ENCODE measurements at regions not wholly inside any gene's neighbourhood (a gene's known extent, or its start where the extent isn't known, plus 50 kb on each side); places are given as distances from the start of the nearest gene placed in this dataset.
"Not testable (repeated sequence)": the region's sequence is repeated elsewhere in the genome, so short reads cannot be mapped to it uniquely, and the experiment has no call there.

DNA sequence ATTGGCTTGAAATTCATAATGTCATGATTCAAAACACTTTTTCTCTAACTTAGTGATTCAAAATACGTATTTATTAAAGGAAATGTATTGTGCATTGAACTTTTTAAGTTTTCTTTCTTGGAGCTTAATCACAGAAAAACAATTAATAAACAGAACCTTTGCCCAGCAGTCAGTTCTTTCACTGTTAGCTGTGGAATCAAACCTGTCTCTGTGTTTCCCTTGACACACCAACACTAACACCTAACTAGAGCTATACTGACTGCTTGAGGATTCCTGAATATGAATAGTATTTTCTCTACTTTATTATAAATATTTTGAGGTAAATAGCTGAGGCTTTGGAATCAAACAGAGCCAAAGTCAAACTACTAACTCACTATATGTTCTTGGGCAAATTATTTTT, 296.4 kb downstream of the HIVEP2 start:
- H3K27ac ChIP-seq (ENCODE audit: low read depth, low read length), result no peak overlapping the region
- H3K9me3 ChIP-seq (ENCODE audit: control insufficient read depth in 3 of 3, low read length in 3 of 3), result no peaks in the 10 kb centered on the region
- H3K4me1 ChIP-seq (ENCODE audit: control insufficient read depth in 3 of 3, insufficient read depth in 3 of 3, low read length in 3 of 3), result peaks cover 0 to 2% (median 0%) of the 10 kb centered on the region in 3 donors
- no peak overlapping the region for H3K9ac ChIP-seq (ENCODE audit: low read depth in 1 of 3, low read length in 3 of 3)
- peaks cover 0 to 3% (median 0%) of the 10 kb centered on the region in 3 donors for H3K27me3 ChIP-seq (ENCODE audit: control insufficient read depth in 3 of 3, insufficient read depth in 3 of 3, low read length in 3 of 3)
- H3K4me3 ChIP-seq (ENCODE audit: low read length in 3 of 3), result no peak overlapping the region
- no peaks in the 10 kb centered on the region for H3K36me3 ChIP-seq (ENCODE audit: control insufficient read depth in 3 of 3, insufficient read depth in 3 of 3, low read length in 3 of 3)

DNA sequence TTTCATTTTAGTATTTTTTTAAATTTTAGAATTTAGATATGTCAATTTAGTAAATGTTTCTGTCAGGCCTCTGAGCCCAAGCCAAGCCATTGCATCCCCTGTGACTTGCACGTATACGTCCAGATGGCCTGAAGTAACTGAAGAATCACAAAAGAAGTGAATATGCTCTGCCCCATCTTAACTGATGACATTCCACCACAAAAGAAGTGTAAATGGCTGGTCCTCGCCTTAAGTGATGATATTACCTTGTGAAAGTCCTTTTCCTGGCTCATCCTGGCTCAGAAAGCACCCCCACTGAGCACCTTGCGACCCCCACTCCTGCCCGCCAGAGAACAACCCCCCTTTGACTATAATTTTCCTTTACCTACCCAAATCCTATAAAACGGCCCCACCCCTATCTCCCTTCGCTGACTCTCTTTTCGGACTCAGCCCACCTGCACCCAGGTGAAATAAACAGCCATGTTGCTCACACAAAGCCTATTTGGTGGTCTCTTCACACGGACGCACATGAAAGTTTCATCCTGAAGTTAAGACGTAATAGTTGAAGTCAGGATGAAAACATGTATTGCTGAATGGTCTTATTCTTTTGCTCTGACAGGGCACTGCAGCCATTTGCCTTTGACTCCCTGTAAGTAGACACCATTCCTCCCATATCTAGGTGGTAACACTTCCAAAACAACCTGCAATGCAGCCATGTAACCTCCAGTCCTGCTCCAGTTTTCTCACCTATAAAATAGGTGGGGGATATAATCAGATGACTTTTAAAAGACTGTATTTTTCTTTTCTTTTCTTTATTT, 295.3 kb downstream of the HIVEP2 start:
- not testable (repeated sequence) for H3K27ac ChIP-seq (ENCODE audit: low read depth, low read length); H3K9me3 ChIP-seq (ENCODE audit: control insufficient read depth in 3 of 3, low read length in 3 of 3); H3K36me3 ChIP-seq (ENCODE audit: control insufficient read depth in 3 of 3, insufficient read depth in 3 of 3, low read length in 3 of 3); H3K4me1 ChIP-seq (ENCODE audit: control insufficient read depth in 3 of 3, insufficient read depth in 3 of 3, low read length in 3 of 3); H3K9ac ChIP-seq (ENCODE audit: low read depth in 1 of 3, low read length in 3 of 3); H3K27me3 ChIP-seq (ENCODE audit: control insufficient read depth in 3 of 3, insufficient read depth in 3 of 3, low read length in 3 of 3); H3K4me3 ChIP-seq (ENCODE audit: low read length in 3 of 3)

DNA sequence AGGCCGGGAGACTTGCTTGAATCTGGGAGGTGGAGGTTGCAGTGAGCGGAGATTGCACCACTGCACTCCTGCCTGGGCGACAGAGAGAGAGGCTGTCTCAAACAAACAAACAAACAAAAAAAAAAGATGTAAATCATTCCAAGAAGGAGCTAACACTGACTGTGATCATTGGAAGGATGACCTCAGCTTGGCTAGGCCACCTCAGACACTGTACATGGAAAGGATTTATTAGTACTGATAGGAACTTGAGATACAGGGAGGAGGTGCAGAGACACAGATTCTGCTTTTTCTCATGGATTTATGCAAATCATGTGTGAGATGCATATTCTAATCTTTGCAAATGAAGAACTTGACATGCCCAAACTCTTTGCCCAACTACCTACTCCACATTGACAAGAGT, 293.6 kb downstream of the HIVEP2 start:
- Histone ChIP-seq H3K9me3 (ENCODE audit: control insufficient read depth in 3 of 3, low read length in 3 of 3) (no peaks in the 10 kb centered on the region), H3K27me3 (ENCODE audit: control insufficient read depth in 3 of 3, insufficient read depth in 3 of 3, low read length in 3 of 3) (peaks cover 0 to 3% (median 0%) of the 10 kb centered on the region in 3 donors), H3K9ac (ENCODE audit: low read depth in 1 of 3, low read length in 3 of 3) (no peak overlapping the region), H3K36me3 (ENCODE audit: control insufficient read depth in 3 of 3, insufficient read depth in 3 of 3, low read length in 3 of 3) (no peaks in the 10 kb centered on the region), H3K4me3 (ENCODE audit: low read length in 3 of 3) (no peak overlapping the region), H3K27ac (ENCODE audit: low read depth, low read length) (no peak overlapping the region), H3K4me1 (ENCODE audit: control insufficient read depth in 3 of 3, insufficient read depth in 3 of 3, low read length in 3 of 3) (peaks cover 0 to 2% (median 0%) of the 10 kb centered on the region in 3 donors)

DNA sequence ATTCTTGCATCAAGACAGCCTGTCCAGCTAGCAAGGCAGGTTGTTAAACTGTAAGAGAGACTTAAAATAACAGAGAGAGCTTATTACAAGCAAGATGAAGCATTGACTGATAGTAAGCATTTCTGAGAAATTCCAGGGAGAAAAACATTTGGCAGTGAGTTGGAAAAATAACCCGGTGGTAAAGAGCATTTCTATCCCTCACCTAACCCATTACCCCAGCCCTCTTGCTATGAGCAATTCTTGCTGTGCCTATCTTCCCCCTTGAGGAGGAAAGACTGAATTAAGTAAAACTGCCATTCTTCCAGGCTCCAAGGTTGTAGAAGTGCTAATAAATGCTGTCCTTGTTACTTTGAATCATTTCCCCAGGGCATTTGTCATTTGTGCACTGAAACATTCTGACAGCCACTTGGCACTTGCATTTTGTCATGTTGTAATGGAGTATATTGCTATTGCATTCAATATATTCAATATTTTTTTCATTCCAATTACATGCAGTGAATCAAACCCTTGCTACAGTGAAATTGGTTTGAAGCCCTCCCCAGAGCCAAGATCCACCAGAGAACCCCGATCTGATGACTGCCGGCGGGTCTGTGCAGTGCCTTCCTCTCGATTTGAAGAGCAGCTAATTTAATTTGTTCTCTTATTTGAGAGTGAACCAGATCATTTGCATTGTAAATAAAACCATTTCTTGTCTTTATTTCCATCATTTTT, 291.1 kb downstream of the HIVEP2 start:
- H3K27me3 ChIP-seq (ENCODE audit: control insufficient read depth in 3 of 3, insufficient read depth in 3 of 3, low read length in 3 of 3), result peaks cover 0 to 3% (median 0%) of the 10 kb centered on the region in 3 donors
- no peaks in the 10 kb centered on the region for H3K36me3 ChIP-seq (ENCODE audit: control insufficient read depth in 3 of 3, insufficient read depth in 3 of 3, low read length in 3 of 3)
- no peak overlapping the region for H3K27ac ChIP-seq (ENCODE audit: low read depth, low read length)
- no peak overlapping the region for H3K9ac ChIP-seq (ENCODE audit: low read depth in 1 of 3, low read length in 3 of 3)
- no peaks in the 10 kb centered on the region for H3K4me1 ChIP-seq (ENCODE audit: control insufficient read depth in 3 of 3, insufficient read depth in 3 of 3, low read length in 3 of 3)
- no peaks in the 10 kb centered on the region for H3K9me3 ChIP-seq (ENCODE audit: control insufficient read depth in 3 of 3, low read length in 3 of 3)
- no peak overlapping the region for H3K4me3 ChIP-seq (ENCODE audit: low read length in 3 of 3)

DNA sequence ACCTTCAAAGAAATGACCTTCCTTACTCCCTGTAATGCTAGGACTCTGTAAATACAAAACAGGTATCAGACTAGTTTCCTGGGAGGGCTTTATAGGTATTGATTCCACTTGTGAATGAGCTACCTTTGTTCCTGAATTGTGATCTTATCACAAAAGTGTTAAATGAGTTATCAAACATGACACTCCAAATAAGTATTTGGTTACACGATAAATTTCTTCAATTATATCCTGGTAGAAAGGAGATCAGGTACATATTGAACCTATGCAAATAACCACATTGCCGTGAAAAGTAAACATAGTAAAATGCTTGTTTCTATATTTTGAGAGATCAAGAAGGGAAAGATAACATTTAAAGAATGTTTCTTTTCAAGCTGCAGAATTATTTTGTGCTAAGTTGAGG, 285.3 kb downstream of the HIVEP2 start:
- no peak overlapping the region for H3K9ac ChIP-seq (ENCODE audit: low read depth in 1 of 3, low read length in 3 of 3)
- H3K27me3 ChIP-seq (ENCODE audit: control insufficient read depth in 3 of 3, insufficient read depth in 3 of 3, low read length in 3 of 3), result no peaks in the 10 kb centered on the region
- no peaks in the 10 kb centered on the region for H3K4me1 ChIP-seq (ENCODE audit: control insufficient read depth in 3 of 3, insufficient read depth in 3 of 3, low read length in 3 of 3)
- no peaks in the 10 kb centered on the region for H3K36me3 ChIP-seq (ENCODE audit: control insufficient read depth in 3 of 3, insufficient read depth in 3 of 3, low read length in 3 of 3)
- H3K9me3 ChIP-seq (ENCODE audit: control insufficient read depth in 3 of 3, low read length in 3 of 3), result peaks cover 0 to 2% (median 0%) of the 10 kb centered on the region in 3 donors
- H3K27ac ChIP-seq (ENCODE audit: low read depth, low read length), result no peak overlapping the region
- H3K4me3 ChIP-seq (ENCODE audit: low read length in 3 of 3), result no peak overlapping the region

DNA sequence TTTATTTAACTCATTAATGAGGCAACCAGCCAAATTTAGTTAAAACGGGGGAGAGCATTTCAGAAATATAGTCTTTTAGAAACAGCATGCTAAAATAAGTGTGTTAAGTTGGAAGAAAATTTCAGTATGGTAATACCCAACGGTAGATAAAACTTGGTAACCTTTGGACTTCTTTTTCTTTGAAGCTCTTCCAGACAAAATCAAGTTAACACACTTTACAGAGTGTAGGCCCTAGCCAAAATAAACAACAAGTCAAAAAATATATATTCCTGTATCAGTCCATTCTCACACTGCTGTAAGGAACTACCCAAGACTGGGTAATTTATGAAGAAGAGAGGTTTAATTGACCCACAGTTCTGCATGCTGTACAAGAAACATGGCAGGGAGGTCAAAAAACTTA, 279.6 kb downstream of the HIVEP2 start:
- Histone ChIP-seq H3K27me3 (ENCODE audit: control insufficient read depth in 3 of 3, insufficient read depth in 3 of 3, low read length in 3 of 3) (no peaks in the 10 kb centered on the region), H3K4me1 (ENCODE audit: control insufficient read depth in 3 of 3, insufficient read depth in 3 of 3, low read length in 3 of 3) (no peaks in the 10 kb centered on the region), H3K36me3 (ENCODE audit: control insufficient read depth in 3 of 3, insufficient read depth in 3 of 3, low read length in 3 of 3) (no peaks in the 10 kb centered on the region), H3K4me3 (ENCODE audit: low read length in 3 of 3) (no peak overlapping the region), H3K9ac (ENCODE audit: low read depth in 1 of 3, low read length in 3 of 3) (no peak overlapping the region), H3K27ac (ENCODE audit: low read depth, low read length) (no peak overlapping the region), H3K9me3 (ENCODE audit: control insufficient read depth in 3 of 3, low read length in 3 of 3) (peaks cover 0 to 2% (median 0%) of the 10 kb centered on the region in 3 donors)

DNA sequence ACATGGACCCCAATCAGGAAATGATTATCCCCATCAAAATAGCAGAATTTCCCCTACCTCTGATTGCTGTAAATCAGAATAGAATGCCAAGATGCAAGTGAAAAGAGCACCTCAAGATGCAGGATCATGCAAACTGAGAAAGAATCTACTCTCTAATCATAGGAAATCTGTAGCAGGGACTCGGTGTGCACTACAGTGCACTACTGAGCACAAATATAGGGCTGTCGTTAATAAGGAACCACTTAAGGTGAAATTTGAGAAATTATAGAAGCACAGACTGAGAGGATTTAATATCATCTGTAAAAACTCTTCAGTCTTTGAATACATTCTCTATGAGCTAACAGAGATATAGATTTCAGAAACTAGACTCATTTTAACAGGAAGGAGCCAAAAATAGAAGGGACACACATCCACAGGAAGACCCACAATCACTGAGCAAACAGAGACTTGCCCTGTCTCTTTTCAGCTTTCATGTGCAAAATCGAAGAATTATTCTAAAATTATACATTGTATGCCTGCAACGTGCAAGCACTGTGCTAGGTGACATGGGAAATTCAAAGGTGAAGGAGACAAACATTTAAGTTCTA, 278.3 kb downstream of the HIVEP2 start:
- H3K9me3 ChIP-seq (ENCODE audit: control insufficient read depth in 3 of 3, low read length in 3 of 3), result peaks cover 0 to 2% (median 0%) of the 10 kb centered on the region in 3 donors
- H3K4me3 ChIP-seq (ENCODE audit: low read length in 3 of 3), result no peak overlapping the region
- no peaks in the 10 kb centered on the region for H3K36me3 ChIP-seq (ENCODE audit: control insufficient read depth in 3 of 3, insufficient read depth in 3 of 3, low read length in 3 of 3)
- no peak overlapping the region for H3K27ac ChIP-seq (ENCODE audit: low read depth, low read length)
- no peaks in the 10 kb centered on the region for H3K4me1 ChIP-seq (ENCODE audit: control insufficient read depth in 3 of 3, insufficient read depth in 3 of 3, low read length in 3 of 3)
- no peaks in the 10 kb centered on the region for H3K27me3 ChIP-seq (ENCODE audit: control insufficient read depth in 3 of 3, insufficient read depth in 3 of 3, low read length in 3 of 3)
- no peak overlapping the region for H3K9ac ChIP-seq (ENCODE audit: low read depth in 1 of 3, low read length in 3 of 3)

DNA sequence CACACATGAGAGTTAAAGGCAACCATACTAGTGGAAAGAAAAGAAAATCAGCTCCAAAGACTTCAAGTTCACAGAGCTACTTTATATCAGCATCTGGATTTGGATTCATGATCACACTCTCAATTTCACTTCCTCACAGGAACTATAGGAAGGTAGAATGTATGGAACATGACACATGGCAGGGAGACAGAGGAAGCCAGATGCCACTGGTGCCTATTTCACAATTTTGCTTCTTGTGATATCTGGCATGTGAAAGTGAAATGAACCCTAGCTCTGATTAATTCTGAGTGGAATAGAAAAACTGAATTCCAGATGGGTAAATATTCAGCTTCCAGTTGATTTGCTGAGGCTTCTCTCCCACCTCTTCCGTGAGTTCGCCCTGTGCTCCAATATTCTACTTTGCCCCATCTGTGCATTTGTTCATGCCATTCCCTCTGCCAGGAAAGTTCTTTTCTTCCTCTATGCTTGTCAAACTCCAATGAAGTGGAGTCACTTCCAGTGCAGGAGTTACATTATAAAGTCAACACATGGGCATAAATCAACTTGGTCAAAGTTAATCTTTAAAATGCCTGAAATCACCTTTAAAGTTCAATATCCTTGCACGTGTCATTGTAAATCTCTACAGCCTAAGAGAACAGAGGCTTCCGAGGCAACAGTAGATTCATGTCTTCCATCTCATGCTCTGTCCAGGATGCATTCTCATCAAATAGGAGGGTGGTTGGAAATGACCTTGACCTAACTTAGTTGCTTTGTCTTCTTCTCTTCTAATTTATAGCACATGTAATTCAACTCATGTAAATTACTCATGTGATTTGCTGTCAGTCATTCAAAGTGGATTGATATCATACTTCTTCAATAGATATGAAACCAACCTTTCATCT, 275.3 kb downstream of the HIVEP2 start:
- Histone ChIP-seq H3K36me3 (ENCODE audit: control insufficient read depth in 3 of 3, insufficient read depth in 3 of 3, low read length in 3 of 3) (no peaks in the 10 kb centered on the region), H3K4me1 (ENCODE audit: control insufficient read depth in 3 of 3, insufficient read depth in 3 of 3, low read length in 3 of 3) (no peaks in the 10 kb centered on the region), H3K9ac (ENCODE audit: low read depth in 1 of 3, low read length in 3 of 3) (no peak overlapping the region), H3K4me3 (ENCODE audit: low read length in 3 of 3) (no peak overlapping the region), H3K27me3 (ENCODE audit: control insufficient read depth in 3 of 3, insufficient read depth in 3 of 3, low read length in 3 of 3) (peaks cover 0 to 3% (median 0%) of the 10 kb centered on the region in 3 donors), H3K9me3 (ENCODE audit: control insufficient read depth in 3 of 3, low read length in 3 of 3) (no peaks in the 10 kb centered on the region), H3K27ac (ENCODE audit: low read depth, low read length) (no peak overlapping the region)

DNA sequence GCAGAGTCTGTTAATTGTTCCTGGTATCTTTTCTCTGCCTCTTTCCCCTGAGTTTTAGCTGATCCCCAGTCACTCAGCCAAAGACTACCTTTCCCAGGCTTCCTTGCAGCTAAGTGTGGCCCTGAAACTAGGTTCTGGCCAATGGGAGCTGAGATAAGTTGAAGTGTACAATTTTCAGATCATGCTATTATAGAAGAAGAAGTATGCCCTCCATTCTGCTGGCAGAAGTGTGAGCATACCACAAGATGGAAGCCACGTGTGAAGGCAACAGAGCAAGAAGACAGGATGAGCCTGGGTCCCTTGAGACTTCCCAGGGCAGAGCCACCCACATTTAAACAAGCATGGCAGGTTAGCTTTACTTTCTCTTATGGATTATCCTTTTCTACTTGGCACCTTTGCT, 273.2 kb downstream of the HIVEP2 start:
- Histone ChIP-seq H3K9me3 (ENCODE audit: control insufficient read depth in 3 of 3, low read length in 3 of 3) (no peaks in the 10 kb centered on the region), H3K9ac (ENCODE audit: low read depth in 1 of 3, low read length in 3 of 3) (no peak overlapping the region), H3K4me1 (ENCODE audit: control insufficient read depth in 3 of 3, insufficient read depth in 3 of 3, low read length in 3 of 3) (no peaks in the 10 kb centered on the region), H3K36me3 (ENCODE audit: control insufficient read depth in 3 of 3, insufficient read depth in 3 of 3, low read length in 3 of 3) (no peaks in the 10 kb centered on the region), H3K4me3 (ENCODE audit: low read length in 3 of 3) (no peak overlapping the region), H3K27me3 (ENCODE audit: control insufficient read depth in 3 of 3, insufficient read depth in 3 of 3, low read length in 3 of 3) (peaks cover 3 to 10% (median 6%) of the 10 kb centered on the region in 3 donors), H3K27ac (ENCODE audit: low read depth, low read length) (no peak overlapping the region)

Measured in skeletal muscle tissue (tissue), 3 donors.